Common myeloid progenitor, CD34-positive (primary cell): ENCODE measurements at regions not wholly inside any gene's neighbourhood (a gene's known extent, or its start where the extent isn't known, plus 50 kb on each side); places are given as distances from the start of the nearest gene placed in this dataset.

Source experiments
- CTCF ChIA-PET: fragments of 350-600 bp; sonication (Branson Sonifier 250); formaldehyde crosslinking; loops from one replicate; lab custom pipeline; 2021; ENCODE audit warnings: antibody characterized with exemption; lab: Charles Lee
- POLR2A ChIA-PET: fragments of 350-600 bp; sonication (Branson Sonifier 250); formaldehyde crosslinking; loops from one replicate; lab custom pipeline; 2021; ENCODE audit warnings: antibody characterized with exemption; lab: Charles Lee
- DNase-seq, 3 donors: peaks; one replicate each; pipeline versions ENCODE4 v3.0.0 to v3.0.0-alpha.2; 2013
- H3K27ac ChIP-seq, 2 experiments: 1 replicate in 1 of 2; 2 replicates in 1 of 2; pipeline ENCODE4 v1.7.0; 2013; ENCODE audit warnings: inconsistent platforms in 2 of 2, low read length in 2 of 2, mild to moderate bottlenecking in 2 of 2, low read depth in 1 of 2, moderate library complexity in 1 of 2; ENCODE audit not compliant: severe bottlenecking in 2 of 2, insufficient read depth in 1 of 2, poor library complexity in 1 of 2
- H3K27me3 ChIP-seq, 5 experiments: replicated peaks in 2 of 5; 1 replicate in 3 of 5; 2 replicates in 2 of 5; pipeline versions ENCODE4 v1.6.1 to v1.7.0; 2013; ENCODE audit warnings: low read length in 4 of 5, mild to moderate bottlenecking in 2 of 5, moderate library complexity in 2 of 5, inconsistent platforms in 1 of 5; ENCODE audit not compliant: insufficient read depth in 5 of 5, control insufficient read depth in 4 of 5
- H3K36me3 ChIP-seq, 4 experiments: 1 replicate in 2 of 4; 2 replicates in 2 of 4; pipeline versions ENCODE4 v1.6.1 to v1.7.0; 2013; ENCODE audit warnings: low read length in 3 of 4, control low read depth in 1 of 4, mild to moderate bottlenecking in 1 of 4; ENCODE audit not compliant: control insufficient read depth in 4 of 4, insufficient read depth in 4 of 4
- H3K4me1 ChIP-seq, 4 experiments: 1 replicate in 3 of 4; 2 replicates in 1 of 4; pipeline versions ENCODE4 v1.6.1 to v1.7.1; 2013; ENCODE audit warnings: low read length in 3 of 4, mild to moderate bottlenecking in 3 of 4, control low read depth in 1 of 4, inconsistent platforms in 1 of 4, moderate library complexity in 1 of 4; ENCODE audit not compliant: control insufficient read depth in 4 of 4, insufficient read depth in 4 of 4; ENCODE audit errors: control extremely low read depth in 1 of 4
- H3K4me3 ChIP-seq, 7 experiments: 1 replicate in 4 of 7; 2 replicates in 3 of 7; pipeline versions ENCODE4 v1.5.1 to v1.7.0; 2013; ENCODE audit warnings: mild to moderate bottlenecking in 7 of 7, low read length in 6 of 7, moderate library complexity in 6 of 7, inconsistent platforms in 2 of 7, low read depth in 2 of 7, control low read depth in 1 of 7; ENCODE audit not compliant: insufficient read depth in 4 of 7, control insufficient read depth in 1 of 7; ENCODE audit errors: extremely low read depth in 1 of 7
- H3K9me3 ChIP-seq, 5 experiments: 1 replicate in 4 of 5; 2 replicates in 1 of 5; pipeline versions ENCODE4 v1.6.1 to v1.7.1; 2013; ENCODE audit warnings: low read length in 4 of 5, mild to moderate bottlenecking in 2 of 5, inconsistent platforms in 1 of 5, low read depth in 1 of 5, moderate library complexity in 1 of 5; ENCODE audit not compliant: control insufficient read depth in 4 of 5, insufficient read depth in 2 of 5; ENCODE audit errors: control extremely low read depth in 1 of 5
- WGBS: methylation state at CpG from one replicate; pipeline ENCODE4 v1.1.5; 2013; ENCODE audit not compliant: insufficient coverage; 5-methylcytosine and 5-hydroxymethylcytosine counted together

GRCh38 chr3:690770-691169 is 402.1 kb upstream of the CNTN6 start:
- Histone ChIP-seq H3K9me3 (peaks cover 0 to 3% (median 3%) of the 10 kb centered on the region in 5 experiments), H3K4me3 (no peak overlapping the region), H3K27me3 (no peaks in the 10 kb centered on the region), H3K36me3 (no peaks in the 10 kb centered on the region), H3K27ac (no peak overlapping the region), H3K4me1 (no peaks in the 10 kb centered on the region)
- 86% methylated on average over 4 of the region's 4 CpGs for WGBS
- DNase-seq, result no peak
- POLR2A ChIA-PET, result no interaction called here
- CTCF ChIA-PET, result interaction anchor here (1.2 kb wide), 1 partner anchor 11 kb away, joined by 4 read pairs; no protein-coding TSS in a partner anchor

GRCh38 chr3:700514-700913 is 392.3 kb upstream of the CNTN6 start:
- Histone ChIP-seq H3K4me1 (no peaks in the 10 kb centered on the region), H3K9me3 (peaks cover 0 to 6% (median 0%) of the 10 kb centered on the region in 5 experiments), H3K36me3 (no peaks in the 10 kb centered on the region), H3K4me3 (no peak overlapping the region), H3K27ac (no peak overlapping the region), H3K27me3 (no peaks in the 10 kb centered on the region)
- POLR2A ChIA-PET, result no interaction called here
- CTCF ChIA-PET, result interaction anchor here (1.5 kb wide), 1 partner anchor 10 kb away, joined by 4 read pairs; no protein-coding TSS in a partner anchor
- DNase-seq, result no peak
- WGBS, result 100% methylated on average over 2 of the region's 2 CpGs

- Histone ChIP-seq H3K4me3 (no peak overlapping the region), H3K9me3 (no peaks in the 10 kb centered on the region), H3K27me3 (no peaks in the 10 kb centered on the region), H3K4me1 (no peaks in the 10 kb centered on the region), H3K27ac (no peak overlapping the region), H3K36me3 (no peaks in the 10 kb centered on the region)
- ChIA-PET POLR2A (no interaction called here), CTCF (no interaction called here)
- no peak for DNase-seq
- 50% methylated on average over 2 of the region's 2 CpGs for WGBS
Measured at GRCh38 chr3:707041-707440, 385.8 kb upstream of the CNTN6 start.

GRCh38 chr3:713006-713621 is 379.7 kb upstream of the CNTN6 start:
- no peaks in the 10 kb centered on the region for H3K36me3 ChIP-seq
- H3K27ac ChIP-seq, result no peak overlapping the region
- no peaks in the 10 kb centered on the region for H3K4me1 ChIP-seq
- ChIA-PET POLR2A (interaction anchor here (0.6 kb wide), 1 partner anchor 652 kb away, joined by 3 read pairs; no protein-coding TSS in a partner anchor), CTCF (no interaction called here)
- no peaks in the 10 kb centered on the region for H3K9me3 ChIP-seq
- no peaks in the 10 kb centered on the region for H3K27me3 ChIP-seq
- H3K4me3 ChIP-seq, result no peak overlapping the region
- no peak for DNase-seq
- WGBS, result 85% methylated on average over 2 of the region's 5 CpGs

- 100% methylated on average over 3 of the region's 5 CpGs for WGBS
Measured at GRCh38 chr3:713947-714620, 378.7 kb upstream of the CNTN6 start.

GRCh38 chr3:721086-721485 is 371.7 kb upstream of the CNTN6 start:
- no peaks in the 10 kb centered on the region for H3K36me3 ChIP-seq
- DNase-seq, result no peak
- POLR2A ChIA-PET, result no interaction called here
- H3K4me3 ChIP-seq, result no peak overlapping the region
- CTCF ChIA-PET, result no interaction called here
- WGBS, result no CpG with 5 or more reads among the region's 1 CpG
- no peaks in the 10 kb centered on the region for H3K27me3 ChIP-seq
- H3K4me1 ChIP-seq, result no peaks in the 10 kb centered on the region
- no peaks in the 10 kb centered on the region for H3K9me3 ChIP-seq
- H3K27ac ChIP-seq, result no peak overlapping the region

More at GRCh38 chr3:713947-714620, 378.7 kb upstream of the CNTN6 start:
- Histone ChIP-seq H3K27me3 (no peaks in the 10 kb centered on the region), H3K9me3 (no peaks in the 10 kb centered on the region), H3K36me3 (no peaks in the 10 kb centered on the region), H3K4me1 (no peaks in the 10 kb centered on the region), H3K4me3 (no peak overlapping the region), H3K27ac (no peak overlapping the region)
- POLR2A ChIA-PET, result no interaction called here
- CTCF ChIA-PET, result no interaction called here
- DNase-seq, result no peak

- no peak overlapping the region for H3K27ac ChIP-seq
Measured at GRCh38 chr3:732326-732928, 360.4 kb upstream of the CNTN6 start.

More at GRCh38 chr3:732326-732928, 360.4 kb upstream of the CNTN6 start:
- WGBS, result 95% methylated on average over 2 of the region's 3 CpGs
- ChIA-PET CTCF (no interaction called here), POLR2A (no interaction called here)
- H3K36me3 ChIP-seq, result no peaks in the 10 kb centered on the region
- no peak overlapping the region for H3K4me3 ChIP-seq
- H3K9me3 ChIP-seq, result no peaks in the 10 kb centered on the region
- H3K27me3 ChIP-seq, result no peaks in the 10 kb centered on the region
- DNase-seq, result no peak
- H3K4me1 ChIP-seq, result no peaks in the 10 kb centered on the region
